B cell (primary cell): ENCODE measurements at regions not wholly inside any gene's neighbourhood (a gene's known extent, or its start where the extent isn't known, plus 50 kb on each side); places are given as distances from the start of the nearest gene placed in this dataset.

Experiments used
- ATAC-seq: fragments of 200-7000 bp; cut with Tn5 transposase; one replicate; pipeline ENCODE4 v1.10.0; 2021; ENCODE audit warnings: low read depth, mild to moderate bottlenecking, moderate number of reproducible peaks, moderate library complexity
- CTCF ChIA-PET: fragments of 350-600 bp; sonication (Branson Sonifier 250); formaldehyde crosslinking; loops from one replicate; lab custom pipeline; 2021; ENCODE audit warnings: antibody characterized with exemption, inconsistent platforms; lab: Charles Lee
- POLR2A ChIA-PET: fragments of 350-600 bp; sonication (Branson Sonifier 250); formaldehyde crosslinking; loops from one replicate; lab custom pipeline; 2021; ENCODE audit warnings: antibody characterized with exemption; lab: Charles Lee
- DNase-seq: peaks from one replicate; pipeline ENCODE4 v3.0.0; 2013
- H2AFZ ChIP-seq: 2 replicates; pipeline ENCODE4 v1.6.1; 2012; ENCODE audit warnings: mild to moderate bottlenecking, low read depth, low read length; ENCODE audit not compliant: insufficient read depth, poor library complexity, severe bottlenecking
- H3K27ac ChIP-seq, 2 donors: 1 replicate in 1 of 2; 2 replicates in 1 of 2; pipeline ENCODE4 v1.5.1; 2012 to 2013; ENCODE audit warnings: low read length in 2 of 2, mild to moderate bottlenecking in 2 of 2, moderate library complexity in 1 of 2
- H3K27me3 ChIP-seq, 4 experiments: fragments of 200-600 bp in 1 of 4; sonication (generic) in 1 of 4; replicated peaks in 1 of 4; 1 replicate in 2 of 4; 2 replicates in 2 of 4; pipeline versions ENCODE4 v1.6.1 to v1.7.0; 2013 to 2016; ENCODE audit warnings: low read length in 3 of 4, mild to moderate bottlenecking in 2 of 4, mixed read lengths in 1 of 4, moderate library complexity in 1 of 4; ENCODE audit not compliant: insufficient read depth in 4 of 4, control insufficient read depth in 3 of 4; ENCODE audit errors: control extremely low read depth in 1 of 4
- H3K36me3 ChIP-seq, 2 experiments: replicated peaks in 1 of 2; 1 replicate in 1 of 2; 2 replicates in 1 of 2; pipeline versions ENCODE4 v1.6.1 to v1.7.1; 2013; ENCODE audit warnings: low read length in 1 of 2; ENCODE audit not compliant: insufficient read depth in 2 of 2, control insufficient read depth in 1 of 2; ENCODE audit errors: control extremely low read depth in 1 of 2, extremely low read depth in 1 of 2
- H3K4me1 ChIP-seq, 2 donors: fragments of 200-600 bp in 1 of 2; sonication (generic) in 1 of 2; 1 replicate in 1 of 2; 2 replicates in 1 of 2; pipeline versions ENCODE4 v1.5.1 to v1.6.1; 2013 to 2017; ENCODE audit warnings: low read length in 2 of 2; ENCODE audit not compliant: control insufficient read depth in 2 of 2, insufficient read depth in 2 of 2
- H3K4me2 ChIP-seq: replicated peaks from 2 replicates; pipeline ENCODE3; 2012; ENCODE audit warnings: mild to moderate bottlenecking, low read depth, low read length; ENCODE audit not compliant: poor library complexity, severe bottlenecking
- H3K4me3 ChIP-seq, 5 experiments: fragments of 200-600 bp in 1 of 5; sonication (generic) in 1 of 5; 1 replicate in 3 of 5; 2 replicates in 2 of 5; pipeline versions ENCODE4 v1.5.1 to v1.7.0; 2011 to 2016; ENCODE audit warnings: low read length in 4 of 5, mild to moderate bottlenecking in 4 of 5, low read depth in 2 of 5, control low read depth in 1 of 5, moderate library complexity in 1 of 5; ENCODE audit not compliant: insufficient read depth in 1 of 5; ENCODE audit errors: control extremely low read depth in 1 of 5, extremely low read depth in 1 of 5
- H3K79me2 ChIP-seq: fragments of 200-600 bp; sonication (generic); one replicate; pipeline ENCODE4 v1.6.0; 2016; ENCODE audit warnings: low read length; ENCODE audit not compliant: control insufficient read depth, insufficient read depth
- H3K9ac ChIP-seq: fragments of 200-600 bp; sonication (generic); 2 replicates; pipeline ENCODE4 v1.6.1; 2017; ENCODE audit warnings: mild to moderate bottlenecking, low read length, moderate library complexity
- H3K9me3 ChIP-seq, 3 donors: one replicate each; pipeline versions ENCODE4 v1.6.1 to v1.7.1; 2013; ENCODE audit warnings: low read length in 2 of 3; ENCODE audit not compliant: control insufficient read depth in 2 of 3, insufficient read depth in 1 of 3; ENCODE audit errors: control extremely low read depth in 1 of 3
- H4K20me1 ChIP-seq: 2 replicates; pipeline ENCODE4 v1.6.0; 2012; ENCODE audit warnings: mild to moderate bottlenecking, low read length; ENCODE audit not compliant: insufficient read depth, control insufficient read depth, poor library complexity, severe bottlenecking
- H3K27ac Mint-ChIP-seq: one replicate; pipeline ENCODE4 v1.8.0; 2021; ENCODE audit warnings: mixed read lengths
- H3K27me3 Mint-ChIP-seq: one replicate; pipeline ENCODE4 v1.8.0; 2021; ENCODE audit warnings: mixed read lengths
- H3K4me1 Mint-ChIP-seq: one replicate; pipeline ENCODE4 v1.8.0; 2021; ENCODE audit warnings: mixed read lengths
- H3K4me3 Mint-ChIP-seq: one replicate; pipeline ENCODE4 v1.8.0; 2021; ENCODE audit warnings: mixed read lengths
- H3K9me3 Mint-ChIP-seq: one replicate; pipeline ENCODE4 v1.8.0; 2022; ENCODE audit warnings: mixed read lengths; ENCODE audit not compliant: insufficient read depth
- CTCF ChIP-seq: fragments of 200-600 bp; IDR thresholded peaks from one replicate; pipeline ENCODE4 v1.8.0; 2022; ENCODE audit warnings: antibody characterized with exemption, mild to moderate bottlenecking
- EZH2 ChIP-seq: IDR thresholded peaks from 2 replicates; pipeline ENCODE4 v1.6.1; 2012; ENCODE audit warnings: borderline replicate concordance, low read depth, mild to moderate bottlenecking, moderate library complexity, low read length; ENCODE audit not compliant: insufficient read depth, poor library complexity, severe bottlenecking
- WGBS: methylation state at CpG from one replicate; pipeline ENCODE4 v1.1.5; 2013; ENCODE audit warnings: missing lambda C conversion rate; ENCODE audit not compliant: insufficient coverage; 5-methylcytosine and 5-hydroxymethylcytosine counted together
- intact Hi-C: fragments of 100-400 bp; cut with micrococcal nuclease; formaldehyde crosslinking; loops from one replicate; pipeline ENCODE4 v1.10.0; 2022

GRCh38 chr2:150742094-150742493 is 254.6 kb upstream of the RND3 start:
- ChIA-PET POLR2A (no interaction called here), CTCF (no interaction called here)
- ATAC-seq (no peak), DNase-seq (no peak)
- H4K20me1 ChIP-seq: no peaks in the 10 kb centered on the region
- H3K27me3 Mint-ChIP-seq: no peaks in the 10 kb centered on the region
- no peak overlapping the region for H3K4me3 ChIP-seq
- no peaks in the 10 kb centered on the region for H3K79me2 ChIP-seq
- H3K9me3 Mint-ChIP-seq: no peaks in the 10 kb centered on the region
- no peak overlapping the region for H3K4me2 ChIP-seq
- no peaks in the 10 kb centered on the region for H3K36me3 ChIP-seq
- no peaks in the 10 kb centered on the region for H3K4me1 Mint-ChIP-seq
- H2AFZ ChIP-seq: no peak overlapping the region
- no peak overlapping the region for H3K27ac ChIP-seq
- no peaks in the 10 kb centered on the region for H3K4me1 ChIP-seq
- no peak overlapping the region for H3K4me3 Mint-ChIP-seq
- no peaks in the 10 kb centered on the region for H3K27me3 ChIP-seq
- intact Hi-C loops: no loop called here
- no peaks in the 10 kb centered on the region for H3K9me3 ChIP-seq
- H3K9ac ChIP-seq: no peak overlapping the region
- H3K27ac Mint-ChIP-seq: no peak overlapping the region
- TF ChIP-seq EZH2: no peak
- TF ChIP-seq CTCF: no peak
- 86% methylated on average over 2 of the region's 4 CpGs for WGBS

- no peaks in the 10 kb centered on the region for H3K9me3 Mint-ChIP-seq
- H3K79me2 ChIP-seq: no peaks in the 10 kb centered on the region
- TF ChIP-seq CTCF (no peak), EZH2 (no peak)
- H3K27ac Mint-ChIP-seq: no peak overlapping the region
- ChIA-PET POLR2A (no interaction called here), CTCF (no interaction called here)
- WGBS: no CpG with 5 or more reads among the region's 5 CpGs
- no peak overlapping the region for H3K4me2 ChIP-seq
- H3K4me1 Mint-ChIP-seq: no peaks in the 10 kb centered on the region
- no peak overlapping the region for H2AFZ ChIP-seq
- H3K27me3 Mint-ChIP-seq: no peaks in the 10 kb centered on the region
- DNase-seq (no peak), ATAC-seq (no peak)
- H3K4me3 ChIP-seq: no peak overlapping the region
- H3K4me1 ChIP-seq: no peaks in the 10 kb centered on the region
- no peak overlapping the region for H3K9ac ChIP-seq
- no peaks in the 10 kb centered on the region for H3K9me3 ChIP-seq
- H3K36me3 ChIP-seq: no peaks in the 10 kb centered on the region
- H4K20me1 ChIP-seq: no peaks in the 10 kb centered on the region
- intact Hi-C loops: no loop called here
- no peak overlapping the region for H3K4me3 Mint-ChIP-seq
- no peak overlapping the region for H3K27ac ChIP-seq
- no peaks in the 10 kb centered on the region for H3K27me3 ChIP-seq
These were observed 248.5 kb upstream of the RND3 start for GRCh38 chr2:150735894-150736498.
